H9 (cell line): ENCODE measurements at regions not wholly inside any gene's neighbourhood (a gene's known extent, or its start where the extent isn't known, plus 50 kb on each side); places are given as distances from the start of the nearest gene placed in this dataset.

ENCODE experiments used
- DNase-seq: peaks from one replicate; pipeline ENCODE4 v3.0.0-alpha.2; 2017
- H2AFZ ChIP-seq: one replicate; pipeline ENCODE4 v1.6.1; 2013; ENCODE audit warnings: mild to moderate bottlenecking, low read length, control low read depth, moderate library complexity
- H2AK5ac ChIP-seq: 2 replicates; pipeline ENCODE4 v1.6.1; 2013; ENCODE audit warnings: low read length, control low read depth, mixed read lengths; ENCODE audit not compliant: insufficient read length
- H2BK120ac ChIP-seq: one replicate; pipeline ENCODE4 v1.6.1; 2013; ENCODE audit warnings: low read depth, mild to moderate bottlenecking, low read length, control low read depth, inconsistent platforms; ENCODE audit not compliant: poor library complexity, severe bottlenecking
- H2BK12ac ChIP-seq: 2 replicates; pipeline ENCODE4 v1.6.1; 2013; ENCODE audit warnings: low read length, control low read depth, mixed read lengths, low read depth; ENCODE audit not compliant: insufficient read length
- H2BK15ac ChIP-seq: 2 replicates; pipeline ENCODE4 v1.6.1; 2013; ENCODE audit warnings: low read depth, low read length, control low read depth
- H2BK20ac ChIP-seq: one replicate; pipeline ENCODE4 v1.6.1; 2013; ENCODE audit warnings: low read depth, mild to moderate bottlenecking, low read length, control low read depth, inconsistent platforms; ENCODE audit not compliant: poor library complexity, severe bottlenecking
- H2BK5ac ChIP-seq: 2 replicates; pipeline ENCODE4 v1.6.1; 2013; ENCODE audit warnings: low read length, control low read depth, mixed read lengths; ENCODE audit not compliant: insufficient read length
- H3K14ac ChIP-seq: 2 replicates; pipeline ENCODE4 v1.6.1; 2013; ENCODE audit warnings: low read length, control low read depth; ENCODE audit not compliant: insufficient read depth
- H3K18ac ChIP-seq: 2 replicates; pipeline ENCODE4 v1.6.1; 2013; ENCODE audit warnings: low read depth, mild to moderate bottlenecking, mixed read lengths, low read length, control low read depth; ENCODE audit not compliant: insufficient read length
- H3K23ac ChIP-seq: 2 replicates; pipeline ENCODE4 v1.6.1; 2013; ENCODE audit warnings: low read length, control low read depth, mixed read lengths, low read depth; ENCODE audit not compliant: insufficient read length
- H3K23me2 ChIP-seq: 2 replicates; pipeline ENCODE4 v1.6.1; 2013; ENCODE audit warnings: low read depth, mild to moderate bottlenecking, mixed read lengths, low read length, control low read depth; ENCODE audit not compliant: insufficient read length, poor library complexity, severe bottlenecking
- H3K27ac ChIP-seq: 2 replicates; pipeline ENCODE4 v1.5.1; 2013; ENCODE audit warnings: low read length, control low read depth, mixed read lengths, low read depth; ENCODE audit not compliant: insufficient read length
- H3K27me3 ChIP-seq: 2 replicates; pipeline ENCODE4 v1.6.1; 2013; ENCODE audit warnings: low read length, control low read depth, inconsistent platforms; ENCODE audit not compliant: insufficient read depth
- H3K4ac ChIP-seq: 2 replicates; pipeline ENCODE4 v1.6.1; 2013; ENCODE audit warnings: low read depth, mild to moderate bottlenecking, control low read depth, inconsistent platforms, low read length, moderate library complexity
- H3K4me1 ChIP-seq: 2 replicates; pipeline ENCODE4 v1.6.1; 2013; ENCODE audit warnings: low read length, control low read depth, inconsistent platforms; ENCODE audit not compliant: insufficient read depth
- H3K4me2 ChIP-seq: 2 replicates; pipeline ENCODE4 v1.6.1; 2013; ENCODE audit warnings: low read length, control low read depth, mixed read lengths; ENCODE audit not compliant: insufficient read length, insufficient read depth
- H3K56ac ChIP-seq: 2 replicates; pipeline ENCODE4 v1.6.1; 2013; ENCODE audit warnings: low read depth, mild to moderate bottlenecking, mixed read lengths, low read length, control low read depth; ENCODE audit not compliant: insufficient read length
- H3K79me1 ChIP-seq: 2 replicates; pipeline ENCODE4 v1.6.1; 2013; ENCODE audit warnings: low read depth, mild to moderate bottlenecking, moderate library complexity, low read length, control low read depth, inconsistent platforms; ENCODE audit not compliant: insufficient read depth, poor library complexity, severe bottlenecking
- H3K79me2 ChIP-seq: 2 replicates; pipeline ENCODE4 v1.6.1; 2013; ENCODE audit warnings: low read length, control low read depth, inconsistent platforms; ENCODE audit not compliant: insufficient read depth
- H3K9ac ChIP-seq: 2 replicates; pipeline ENCODE4 v1.6.1; 2013; ENCODE audit warnings: low read length, control low read depth, mixed read lengths; ENCODE audit not compliant: insufficient read length; ENCODE audit errors: extremely low read depth
- H3K9me3 ChIP-seq: one replicate; pipeline ENCODE4 v1.6.1; 2013; ENCODE audit warnings: low read depth, low read length, inconsistent platforms; ENCODE audit not compliant: control insufficient read depth
- H3T11ph ChIP-seq: one replicate; pipeline ENCODE4 v1.6.1; 2013; ENCODE audit warnings: mild to moderate bottlenecking, low read length, control low read depth, inconsistent platforms
- H4K20me1 ChIP-seq: one replicate; pipeline ENCODE4 v1.6.1; 2013; ENCODE audit not compliant: control insufficient read depth, insufficient read length, insufficient read depth
- H4K5ac ChIP-seq: 2 replicates; pipeline ENCODE4 v1.6.1; 2013; ENCODE audit warnings: low read depth, mild to moderate bottlenecking, mixed read lengths, low read length, control low read depth; ENCODE audit not compliant: insufficient read length
- H4K8ac ChIP-seq: replicated peaks from 2 replicates; pipeline ENCODE4 v1.6.1; 2013; ENCODE audit warnings: low read length, control low read depth, mixed read lengths, low read depth; ENCODE audit not compliant: insufficient read length
- H4K91ac ChIP-seq: 2 replicates; pipeline ENCODE4 v1.6.1; 2013; ENCODE audit warnings: low read depth, mild to moderate bottlenecking, moderate library complexity, mixed read lengths, low read length, control low read depth; ENCODE audit not compliant: insufficient read length
- H3K27ac Mint-ChIP-seq, 3 experiments: 2 replicates in 2 of 3; 3 replicates in 1 of 3; pipeline ENCODE4 v1.8.0; 2020 to 2021; ENCODE audit warnings: mixed read lengths in 3 of 3, mild to moderate bottlenecking in 1 of 3, moderate library complexity in 1 of 3
- H3K27me3 Mint-ChIP-seq: 2 replicates; pipeline ENCODE4 v1.8.0; 2021; ENCODE audit warnings: low read depth, mild to moderate bottlenecking, moderate library complexity, mixed read lengths
- H3K36me3 Mint-ChIP-seq, 3 experiments: 2 replicates in 2 of 3; 3 replicates in 1 of 3; pipeline ENCODE4 v1.8.0; 2020 to 2021; ENCODE audit warnings: low read depth in 3 of 3, mixed read lengths in 3 of 3; ENCODE audit not compliant: insufficient read depth in 1 of 3
- H3K4me1 Mint-ChIP-seq, 2 experiments: 2 replicates each; pipeline ENCODE4 v1.8.0; 2020; ENCODE audit warnings: mixed read lengths in 2 of 2
- H3K4me3 Mint-ChIP-seq, 2 experiments: 2 replicates in 1 of 2; 3 replicates in 1 of 2; pipeline ENCODE4 v1.8.0; 2020 to 2021; ENCODE audit warnings: mild to moderate bottlenecking in 2 of 2, mixed read lengths in 2 of 2, moderate library complexity in 1 of 2
- H3K9me3 Mint-ChIP-seq, 2 experiments: 2 replicates in 1 of 2; 3 replicates in 1 of 2; pipeline ENCODE4 v1.8.0; 2020; ENCODE audit warnings: mild to moderate bottlenecking in 2 of 2, mixed read lengths in 2 of 2, moderate library complexity in 1 of 2
- WGBS: extraction: QIAGEN DNeasy Blood & Tissue Kit; methylation state at CpG from one replicate; pipeline ENCODE4 v1.1.7; 2013; ENCODE audit warnings: missing lambda C conversion rate, low lambda C conversion rate, mixed read lengths; ENCODE audit not compliant: insufficient read length; ENCODE audit errors: extremely low coverage; 5-methylcytosine and 5-hydroxymethylcytosine counted together
- TF ChIP-seq, protein P1 (sequence below): fragments of 200-600 bp; sonication (generic); conservative IDR thresholded peaks from 3 replicates; pipeline ENCODE4 v1.8.0; 2021; ENCODE audit warnings: antibody characterized with exemption, mild to moderate bottlenecking

DNA sequence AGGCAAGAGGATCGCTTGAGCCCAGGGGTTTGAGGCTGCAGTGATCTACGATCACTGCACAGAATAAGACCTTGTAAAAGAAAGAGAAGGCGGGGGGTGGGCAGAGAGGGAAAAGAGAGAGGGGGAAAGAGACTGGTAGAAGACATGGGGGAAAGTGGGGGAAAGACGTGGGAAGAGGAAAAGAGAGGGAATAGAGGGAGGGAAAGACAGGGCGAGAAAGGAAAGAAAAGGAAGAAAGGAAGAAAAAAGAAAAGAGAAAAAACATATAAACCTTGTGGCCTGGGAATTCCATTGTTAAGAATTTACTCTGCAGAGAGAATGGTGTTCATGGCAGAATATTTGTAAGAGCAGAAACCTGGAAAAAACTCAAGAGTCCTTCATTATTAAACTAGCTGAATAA is 120.4 kb downstream of the RMI2 start:
- no peak overlapping the region for H3K4ac ChIP-seq

More for the DNA sequence above, 120.4 kb downstream of the RMI2 start:
- Histone ChIP-seq H3K4me1 (no peaks in the 10 kb centered on the region), H4K8ac (no peak overlapping the region), H2BK120ac (no peak overlapping the region), H3K56ac (no peak overlapping the region), H3K79me2 (no peaks in the 10 kb centered on the region), H3K4me2 (no peak overlapping the region), H3K9ac (no peak overlapping the region), H3K14ac (no peak overlapping the region), H3T11ph (no peak overlapping the region), H3K18ac (no peak overlapping the region), H4K91ac (no peak overlapping the region), H3K23me2 (no peaks in the 10 kb centered on the region), H2BK5ac (no peak overlapping the region), H3K9me3 (no peaks in the 10 kb centered on the region), H3K23ac (no peak overlapping the region), H4K20me1 (no peaks in the 10 kb centered on the region), H4K5ac (no peak overlapping the region), H2BK15ac (no peak overlapping the region), H3K27me3 (no peaks in the 10 kb centered on the region), H2BK12ac (no peak overlapping the region), H2AFZ (no peak overlapping the region), H3K79me1 (no peaks in the 10 kb centered on the region), H2AK5ac (no peak overlapping the region), H2BK20ac (no peak overlapping the region), H3K27ac (no peak overlapping the region)
- Mint-ChIP-seq H3K27me3 (peaks cover 2% of the 10 kb centered on the region), H3K36me3 (no peaks in the 10 kb centered on the region), H3K4me1 (no peaks in the 10 kb centered on the region), H3K9me3 (no peaks in the 10 kb centered on the region), H3K27ac (peak overlapping the region in 2 of 3 experiments; percentile 11 to 70; a peak in 1 of 7 replicates), H3K4me3 (no peak overlapping the region)
- TF ChIP-seq, protein P1, sequence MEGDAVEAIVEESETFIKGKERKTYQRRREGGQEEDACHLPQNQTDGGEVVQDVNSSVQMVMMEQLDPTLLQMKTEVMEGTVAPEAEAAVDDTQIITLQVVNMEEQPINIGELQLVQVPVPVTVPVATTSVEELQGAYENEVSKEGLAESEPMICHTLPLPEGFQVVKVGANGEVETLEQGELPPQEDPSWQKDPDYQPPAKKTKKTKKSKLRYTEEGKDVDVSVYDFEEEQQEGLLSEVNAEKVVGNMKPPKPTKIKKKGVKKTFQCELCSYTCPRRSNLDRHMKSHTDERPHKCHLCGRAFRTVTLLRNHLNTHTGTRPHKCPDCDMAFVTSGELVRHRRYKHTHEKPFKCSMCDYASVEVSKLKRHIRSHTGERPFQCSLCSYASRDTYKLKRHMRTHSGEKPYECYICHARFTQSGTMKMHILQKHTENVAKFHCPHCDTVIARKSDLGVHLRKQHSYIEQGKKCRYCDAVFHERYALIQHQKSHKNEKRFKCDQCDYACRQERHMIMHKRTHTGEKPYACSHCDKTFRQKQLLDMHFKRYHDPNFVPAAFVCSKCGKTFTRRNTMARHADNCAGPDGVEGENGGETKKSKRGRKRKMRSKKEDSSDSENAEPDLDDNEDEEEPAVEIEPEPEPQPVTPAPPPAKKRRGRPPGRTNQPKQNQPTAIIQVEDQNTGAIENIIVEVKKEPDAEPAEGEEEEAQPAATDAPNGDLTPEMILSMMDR: no peak
- WGBS: no CpG with 5 or more reads among the region's 5 CpGs
- no peak for DNase-seq
